BLaER1 treated with 17β-estradiol and CSF1 and Interleukin-3, amounts not matched to agents 10 nM and 100 nM (cell line): ENCODE measurements at regions not wholly inside any gene's neighbourhood (a gene's known extent, or its start where the extent isn't known, plus 50 kb on each side); places are given as distances from the start of the nearest gene placed in this dataset.

Experiments
- H3K27ac ChIP-seq, 11 experiments: shearing (Covaris generic); formaldehyde crosslinking; 2 replicates each; pipeline ENCODE4 v1.8.1; 2022
- H3K27me3 ChIP-seq, 11 experiments: shearing (Covaris generic); formaldehyde crosslinking; 2 replicates each; pipeline ENCODE4 v1.8.1; 2022
- H3K36me3 ChIP-seq, 11 experiments: shearing (Covaris generic); formaldehyde crosslinking; 2 replicates each; pipeline ENCODE4 v1.8.1; 2022
- H3K4me1 ChIP-seq, 10 experiments: shearing (Covaris generic); formaldehyde crosslinking; 2 replicates each; pipeline ENCODE4 v1.8.1; 2022
- H3K4me2 ChIP-seq, 11 experiments: shearing (Covaris generic); formaldehyde crosslinking; 2 replicates each; pipeline ENCODE4 v1.8.1; 2022
- H3K4me3 ChIP-seq, 10 experiments: shearing (Covaris generic); formaldehyde crosslinking; 2 replicates each; pipeline ENCODE4 v1.8.1; 2022
- H3K9ac ChIP-seq, 11 experiments: shearing (Covaris generic); formaldehyde crosslinking; 2 replicates each; pipeline ENCODE4 v1.8.1; 2022
- H3K9me3 ChIP-seq, 11 experiments: shearing (Covaris generic); formaldehyde crosslinking; replicated peaks in 1 of 11; 2 replicates each; pipeline ENCODE4 v1.8.1; 2022
- H4K20me1 ChIP-seq, 11 experiments: shearing (Covaris generic); formaldehyde crosslinking; 2 replicates each; pipeline ENCODE4 v1.8.1; 2022
- Cebpa-rat ChIP-seq, 11 experiments: shearing (Covaris generic); IDR thresholded peaks; 2 replicates each; pipeline ENCODE4 v1.8.1; 2022

DNA sequence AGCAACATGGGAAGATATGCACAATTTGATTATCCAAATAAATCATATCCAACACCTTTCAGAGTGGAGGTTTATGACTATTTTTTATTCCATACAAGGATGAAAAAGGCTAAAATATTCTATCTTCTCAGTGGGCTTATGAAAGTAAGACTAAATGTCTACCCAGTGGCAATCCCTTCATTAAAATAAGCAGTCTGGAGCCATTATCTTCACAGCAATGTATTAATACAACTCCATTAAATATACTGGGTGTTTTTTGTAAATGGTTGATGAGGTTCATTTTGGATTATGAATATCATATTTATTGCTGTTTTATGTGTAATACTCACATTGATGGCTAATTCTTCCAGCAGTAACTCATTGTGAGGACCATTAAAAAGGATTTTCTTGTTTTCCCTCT, 352.7 kb upstream of the SOX11 start:
- no peaks in the 10 kb centered on the region for H4K20me1 ChIP-seq
- H3K9ac ChIP-seq = no peak overlapping the region
- no peak for TF ChIP-seq Cebpa-rat (IDR thresholded peaks at IDR 0.05)
- peaks cover 0 to 7% (median 1%) of the 10 kb centered on the region in 10 experiments; a peak in 5 of 20 replicates for H3K4me1 ChIP-seq
- H3K36me3 ChIP-seq = no peaks in the 10 kb centered on the region
- no peak overlapping the region for H3K4me3 ChIP-seq
- no peak overlapping the region for H3K27ac ChIP-seq
- H3K9me3 ChIP-seq = no peaks in the 10 kb centered on the region
- no peak overlapping the region for H3K4me2 ChIP-seq
- no peaks in the 10 kb centered on the region for H3K27me3 ChIP-seq

GRCh38 chr2:5343785-5344335, 348.3 kb upstream of the SOX11 start:
- peak overlapping the region in 2 of 11 experiments; percentile 2 to 36; a peak in 2 of 22 replicates for H3K4me2 ChIP-seq
- H3K9me3 ChIP-seq = no peaks in the 10 kb centered on the region
- TF ChIP-seq Cebpa-rat (IDR thresholded peaks at IDR 0.05) = no peak
- no peaks in the 10 kb centered on the region for H3K27me3 ChIP-seq
- no peak overlapping the region for H3K4me3 ChIP-seq
- no peaks in the 10 kb centered on the region for H3K36me3 ChIP-seq
- no peak overlapping the region for H3K9ac ChIP-seq
- H4K20me1 ChIP-seq = no peaks in the 10 kb centered on the region
- H3K27ac ChIP-seq = no peak overlapping the region
- H3K4me1 ChIP-seq = peaks cover 0 to 7% (median 0%) of the 10 kb centered on the region in 10 experiments; a peak in 3 of 20 replicates

GRCh38 chr2:5352286-5352685, 339.9 kb upstream of the SOX11 start:
- Histone ChIP-seq H3K9ac (no peak overlapping the region), H4K20me1 (no peaks in the 10 kb centered on the region), H3K4me3 (no peak overlapping the region), H3K27me3 (no peaks in the 10 kb centered on the region), H3K4me2 (no peak overlapping the region), H3K4me1 (no peaks in the 10 kb centered on the region), H3K36me3 (no peaks in the 10 kb centered on the region), H3K9me3 (peaks cover 0 to 6% (median 0%) of the 10 kb centered on the region in 11 experiments; a peak in 1 of 22 replicates), H3K27ac (no peak overlapping the region)
- TF ChIP-seq Cebpa-rat (IDR thresholded peaks at IDR 0.05) = no peak

- H3K9me3 ChIP-seq = peaks cover 0 to 6% (median 0%) of the 10 kb centered on the region in 11 experiments; a peak in 1 of 22 replicates
- no peak overlapping the region for H3K27ac ChIP-seq
- no peak overlapping the region for H3K4me3 ChIP-seq
- no peak overlapping the region for H3K9ac ChIP-seq
- no peak overlapping the region for H3K4me2 ChIP-seq
- no peaks in the 10 kb centered on the region for H4K20me1 ChIP-seq
- no peaks in the 10 kb centered on the region for H3K27me3 ChIP-seq
- no peaks in the 10 kb centered on the region for H3K36me3 ChIP-seq
- TF ChIP-seq Cebpa-rat (IDR thresholded peaks at IDR 0.05) = no peak
- H3K4me1 ChIP-seq = peaks cover 0 to 3% (median 0%) of the 10 kb centered on the region in 10 experiments; a peak in 4 of 20 replicates
Measured at GRCh38 chr2:5353565-5353964, 338.6 kb upstream of the SOX11 start.

- H3K27ac ChIP-seq = no peak overlapping the region
- TF ChIP-seq Cebpa-rat (IDR thresholded peaks at IDR 0.05) = no peak
- H3K27me3 ChIP-seq = no peaks in the 10 kb centered on the region
- H3K4me1 ChIP-seq = peaks cover 0 to 13% (median 9%) of the 10 kb centered on the region in 10 experiments; a peak in 17 of 20 replicates
- H3K36me3 ChIP-seq = no peaks in the 10 kb centered on the region
- H3K4me3 ChIP-seq = no peak overlapping the region
- H4K20me1 ChIP-seq = no peaks in the 10 kb centered on the region
- H3K4me2 ChIP-seq = peak overlapping the region in 2 of 11 experiments; percentile 18 to 20; a peak in 3 of 22 replicates
- no peak overlapping the region for H3K9ac ChIP-seq
- H3K9me3 ChIP-seq = peaks cover 0 to 6% (median 0%) of the 10 kb centered on the region in 11 experiments; a peak in 1 of 22 replicates
Measured at GRCh38 chr2:5359397-5359796, 332.8 kb upstream of the SOX11 start.

- no peaks in the 10 kb centered on the region for H3K27me3 ChIP-seq
- peak overlapping the region in 5 of 11 experiments; percentile 6 to 43 (median 18); a peak in 7 of 22 replicates for H3K4me2 ChIP-seq
- H3K27ac ChIP-seq = no peak overlapping the region
- no peaks in the 10 kb centered on the region for H3K36me3 ChIP-seq
- peaks cover 0 to 13% (median 9%) of the 10 kb centered on the region in 10 experiments; a peak in 17 of 20 replicates for H3K4me1 ChIP-seq
- no peaks in the 10 kb centered on the region for H4K20me1 ChIP-seq
- H3K4me3 ChIP-seq = no peak overlapping the region
- no peak overlapping the region for H3K9ac ChIP-seq
- TF ChIP-seq Cebpa-rat (IDR thresholded peaks at IDR 0.05) = no peak
- H3K9me3 ChIP-seq = peaks cover 0 to 2% (median 0%) of the 10 kb centered on the region in 11 experiments; a peak in 1 of 22 replicates
Measured at GRCh38 chr2:5360081-5360480, 332.1 kb upstream of the SOX11 start.

DNA sequence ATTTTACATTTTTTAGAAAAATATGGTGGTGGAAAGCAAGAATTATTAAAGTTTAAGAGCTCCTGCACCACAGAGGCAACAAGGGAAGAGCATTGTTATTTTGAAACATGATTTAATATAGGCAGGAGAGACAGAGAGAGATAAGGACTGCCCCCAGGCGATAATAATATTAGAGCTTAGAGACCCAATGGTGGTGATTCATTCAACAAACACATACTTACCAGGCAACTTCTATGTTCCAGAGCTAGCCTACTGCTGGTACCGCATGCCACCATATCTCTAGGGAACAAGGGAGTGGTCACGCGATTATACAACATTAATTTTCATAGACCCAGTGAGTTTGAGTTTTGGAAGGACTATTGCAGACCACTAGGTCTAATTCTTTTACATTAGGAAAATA, 327.8 kb upstream of the SOX11 start:
- no peaks in the 10 kb centered on the region for H3K27me3 ChIP-seq
- no peak overlapping the region for H3K4me3 ChIP-seq
- no peaks in the 10 kb centered on the region for H3K36me3 ChIP-seq
- no peaks in the 10 kb centered on the region for H3K9me3 ChIP-seq
- H3K27ac ChIP-seq = no peak overlapping the region
- no peak overlapping the region for H3K9ac ChIP-seq
- no peaks in the 10 kb centered on the region for H4K20me1 ChIP-seq
- H3K4me2 ChIP-seq = no peak overlapping the region
- TF ChIP-seq Cebpa-rat (IDR thresholded peaks at IDR 0.05) = no peak
- peaks cover 0 to 11% (median 5%) of the 10 kb centered on the region in 10 experiments; a peak in 9 of 20 replicates for H3K4me1 ChIP-seq

GRCh38 chr2:5365871-5366461, 326.2 kb upstream of the SOX11 start:
- Histone ChIP-seq H3K4me2 (no peak overlapping the region), H3K4me1 (no peaks in the 10 kb centered on the region), H3K9ac (no peak overlapping the region), H3K27me3 (no peaks in the 10 kb centered on the region), H3K36me3 (no peaks in the 10 kb centered on the region), H4K20me1 (no peaks in the 10 kb centered on the region), H3K9me3 (no peaks in the 10 kb centered on the region), H3K27ac (no peak overlapping the region), H3K4me3 (no peak overlapping the region)
- TF ChIP-seq Cebpa-rat (IDR thresholded peaks at IDR 0.05) = no peak

DNA sequence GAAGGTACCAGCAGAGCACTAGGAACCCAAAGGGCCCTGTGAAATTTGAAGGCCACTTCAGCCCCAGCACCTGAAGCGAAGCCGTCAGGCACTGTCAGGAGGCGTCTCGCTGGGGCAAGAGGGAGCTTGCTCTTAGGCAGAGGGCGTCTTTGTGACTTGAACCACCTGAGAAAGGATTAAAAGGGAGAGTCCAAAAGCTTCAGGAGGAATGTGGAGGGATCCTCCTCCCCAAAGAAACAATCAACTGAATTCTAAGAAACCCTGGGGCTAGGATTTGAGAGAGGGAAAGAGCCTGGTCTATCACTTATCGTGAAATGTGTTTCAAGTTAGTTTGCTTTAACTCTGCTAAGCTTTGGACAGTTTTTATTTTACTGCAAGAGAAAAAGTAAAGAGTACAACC, 324.9 kb upstream of the SOX11 start:
- no peaks in the 10 kb centered on the region for H3K9me3 ChIP-seq
- no peak overlapping the region for H3K27ac ChIP-seq
- no peaks in the 10 kb centered on the region for H4K20me1 ChIP-seq
- H3K4me2 ChIP-seq = no peak overlapping the region
- no peaks in the 10 kb centered on the region for H3K4me1 ChIP-seq
- H3K36me3 ChIP-seq = no peaks in the 10 kb centered on the region
- H3K4me3 ChIP-seq = no peak overlapping the region
- H3K9ac ChIP-seq = no peak overlapping the region
- H3K27me3 ChIP-seq = no peaks in the 10 kb centered on the region
- TF ChIP-seq Cebpa-rat (IDR thresholded peaks at IDR 0.05) = no peak

DNA sequence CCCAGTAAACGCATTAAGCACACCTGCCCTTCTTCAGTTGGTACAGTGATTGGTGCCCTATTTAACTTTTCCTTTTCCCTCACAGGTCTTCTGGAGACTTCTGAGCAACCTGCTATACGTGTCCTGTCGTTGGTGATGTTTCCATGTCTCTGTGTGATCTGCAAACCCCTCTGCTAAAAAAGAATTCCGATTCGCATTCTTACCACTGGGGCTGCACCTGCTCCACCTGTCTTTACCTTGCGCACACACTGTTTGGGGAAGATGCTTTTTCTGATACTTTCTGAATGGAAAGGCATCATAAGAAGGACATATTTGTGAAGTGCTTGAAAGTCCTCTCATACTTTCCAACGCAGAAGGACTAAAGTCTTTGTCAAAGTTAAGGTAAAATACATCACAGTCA, 323.9 kb upstream of the SOX11 start:
- Histone ChIP-seq H3K9me3 (no peaks in the 10 kb centered on the region), H3K4me2 (no peak overlapping the region), H4K20me1 (no peaks in the 10 kb centered on the region), H3K4me3 (no peak overlapping the region), H3K27ac (no peak overlapping the region), H3K4me1 (no peaks in the 10 kb centered on the region), H3K9ac (no peak overlapping the region), H3K36me3 (no peaks in the 10 kb centered on the region), H3K27me3 (no peaks in the 10 kb centered on the region)
- TF ChIP-seq Cebpa-rat (IDR thresholded peaks at IDR 0.05) = no peak
